ENCODE measurements at regions not wholly inside any gene's neighbourhood (a gene's known extent, or its start where the extent isn't known, plus 50 kb on each side); places are given as distances from the start of the nearest gene placed in this dataset.
"Not testable (repeated sequence)": the region's sequence is repeated elsewhere in the genome, so short reads cannot be mapped to it uniquely, and the experiment has no call there.

DNA sequence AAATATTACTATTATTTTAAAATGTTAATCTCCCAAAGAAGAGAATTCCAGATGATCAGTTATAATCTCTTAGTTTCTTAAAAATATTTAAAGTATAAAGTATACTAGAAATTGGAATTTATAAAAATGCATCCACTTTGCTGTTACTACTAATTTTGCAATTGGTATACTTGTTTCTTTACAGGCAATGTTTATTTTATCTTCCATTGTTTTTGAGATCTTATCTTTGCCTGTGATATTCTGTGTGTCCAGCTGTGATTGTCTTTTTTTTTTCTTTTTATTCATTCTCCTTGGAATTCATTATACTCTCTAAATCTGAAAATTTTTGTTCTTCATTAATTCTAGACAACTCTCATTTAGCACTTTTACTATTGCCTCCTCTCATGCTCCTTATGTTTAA lies 652.6 kb downstream of the TNS3 start:
- TF ChIP-seq, protein P1, sequence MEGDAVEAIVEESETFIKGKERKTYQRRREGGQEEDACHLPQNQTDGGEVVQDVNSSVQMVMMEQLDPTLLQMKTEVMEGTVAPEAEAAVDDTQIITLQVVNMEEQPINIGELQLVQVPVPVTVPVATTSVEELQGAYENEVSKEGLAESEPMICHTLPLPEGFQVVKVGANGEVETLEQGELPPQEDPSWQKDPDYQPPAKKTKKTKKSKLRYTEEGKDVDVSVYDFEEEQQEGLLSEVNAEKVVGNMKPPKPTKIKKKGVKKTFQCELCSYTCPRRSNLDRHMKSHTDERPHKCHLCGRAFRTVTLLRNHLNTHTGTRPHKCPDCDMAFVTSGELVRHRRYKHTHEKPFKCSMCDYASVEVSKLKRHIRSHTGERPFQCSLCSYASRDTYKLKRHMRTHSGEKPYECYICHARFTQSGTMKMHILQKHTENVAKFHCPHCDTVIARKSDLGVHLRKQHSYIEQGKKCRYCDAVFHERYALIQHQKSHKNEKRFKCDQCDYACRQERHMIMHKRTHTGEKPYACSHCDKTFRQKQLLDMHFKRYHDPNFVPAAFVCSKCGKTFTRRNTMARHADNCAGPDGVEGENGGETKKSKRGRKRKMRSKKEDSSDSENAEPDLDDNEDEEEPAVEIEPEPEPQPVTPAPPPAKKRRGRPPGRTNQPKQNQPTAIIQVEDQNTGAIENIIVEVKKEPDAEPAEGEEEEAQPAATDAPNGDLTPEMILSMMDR (IDR thresholded peaks at IDR 0.05; ENCODE audit: insufficient read depth, missing control alignments), result no peak
- no peak for FAIRE-seq
- DNase-seq (ENCODE audit: insufficient read length, low spot score), result no peak

DNA sequence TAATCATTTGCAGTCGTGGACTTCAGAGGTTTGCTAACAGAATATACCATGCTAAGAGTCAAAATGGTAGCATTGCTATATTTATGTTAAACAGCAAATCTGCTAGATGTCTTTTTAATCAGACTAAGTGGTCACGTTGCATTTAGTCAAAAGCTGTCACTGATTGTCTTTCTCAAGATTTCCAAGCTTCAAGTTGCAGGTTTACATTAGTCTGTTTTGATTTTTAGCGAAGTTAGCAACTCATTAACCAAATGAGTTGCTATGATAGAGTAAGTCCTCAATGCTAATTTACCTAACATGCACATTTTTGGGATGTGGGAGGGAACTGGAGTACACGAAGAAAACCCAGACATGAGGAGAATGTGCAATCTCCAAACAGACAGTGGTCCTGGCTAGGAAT lies 653.2 kb downstream of the TNS3 start:
- TF ChIP-seq, protein P1 (IDR thresholded peaks at IDR 0.05; ENCODE audit: insufficient read depth, missing control alignments), result no peak
- DNase-seq (ENCODE audit: insufficient read length, low spot score) (no peak), FAIRE-seq (no peak)

DNA sequence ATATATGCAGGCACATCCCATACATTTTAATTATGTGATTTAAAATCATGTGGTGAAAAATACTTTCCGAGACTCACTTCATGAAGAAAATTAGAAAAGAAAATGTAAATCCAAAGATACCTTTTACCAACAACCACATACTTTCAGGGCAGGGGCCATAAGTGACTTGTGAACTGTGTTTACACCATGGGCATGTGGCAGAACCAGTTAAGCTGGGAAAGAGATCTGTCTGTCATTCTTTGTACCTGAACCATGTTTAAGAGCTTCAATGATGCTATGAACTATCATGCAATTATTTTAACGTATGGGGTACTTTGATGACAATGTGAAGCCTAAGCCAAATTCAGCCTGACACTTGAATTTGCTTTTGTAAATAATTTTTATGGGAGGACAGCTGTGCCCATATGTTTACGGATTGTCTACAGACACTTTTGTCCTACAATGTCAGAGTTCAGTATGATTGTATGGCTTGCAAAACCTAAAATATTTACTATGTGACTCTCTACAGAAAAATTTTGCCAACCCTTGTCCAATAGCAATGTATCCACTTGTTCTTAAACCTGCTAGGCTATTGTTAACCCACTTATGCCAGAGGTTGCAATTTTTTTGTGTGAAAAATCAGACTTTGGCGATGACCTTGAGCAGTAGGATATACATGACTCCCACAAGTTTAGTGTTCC lies 654.6 kb downstream of the TNS3 start:
- TF ChIP-seq, protein P1 (IDR thresholded peaks at IDR 0.05; ENCODE audit: insufficient read depth, missing control alignments), result no peak
- FAIRE-seq (no peak), DNase-seq (ENCODE audit: insufficient read length, low spot score) (no peak)

DNA sequence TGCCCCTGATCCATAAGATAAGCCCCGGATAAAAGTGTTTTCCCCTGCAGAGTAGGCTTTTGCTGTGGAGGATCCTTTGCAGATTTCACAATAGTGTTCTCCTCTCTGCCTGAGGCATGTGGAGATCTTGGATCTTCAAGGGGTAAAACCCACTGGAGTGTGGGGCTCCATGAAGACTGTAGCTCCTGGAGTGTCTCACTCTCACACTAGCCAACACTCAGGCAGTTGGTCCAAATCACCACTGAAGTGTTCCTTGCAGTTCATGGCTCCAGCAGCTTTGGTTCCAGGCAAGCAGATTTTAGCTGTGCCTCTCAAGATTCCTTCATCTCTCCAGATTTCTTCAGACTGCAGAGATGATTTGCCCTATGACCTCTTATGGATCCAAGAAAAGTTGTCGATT lies 665.3 kb downstream of the TNS3 start:
- FAIRE-seq, result no peak
- TF ChIP-seq, protein P1 (IDR thresholded peaks at IDR 0.05; ENCODE audit: insufficient read depth, missing control alignments), result no peak
- DNase-seq (ENCODE audit: insufficient read length, low spot score), result no peak

DNA sequence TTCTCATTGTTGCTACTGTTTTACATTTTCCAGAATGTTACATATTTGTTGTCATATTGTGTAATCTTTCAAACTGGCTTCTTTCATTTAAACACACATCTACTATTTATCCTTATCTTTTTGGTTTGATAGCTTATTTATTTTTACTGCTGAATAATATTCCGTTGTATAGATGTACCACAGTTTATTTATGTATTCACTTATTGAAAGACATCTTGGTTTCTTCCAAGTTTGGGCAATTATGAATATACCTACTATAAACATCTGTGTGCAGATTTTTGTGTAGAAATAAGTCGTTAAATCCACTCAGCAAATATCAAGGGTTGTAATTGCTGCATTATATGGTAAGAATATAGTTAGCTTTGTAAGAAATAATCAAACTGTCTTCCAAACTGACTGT lies 669.2 kb downstream of the TNS3 start:
- no peak for FAIRE-seq
- TF ChIP-seq, protein P1 (IDR thresholded peaks at IDR 0.05; ENCODE audit: insufficient read depth, missing control alignments), result no peak
- DNase-seq (ENCODE audit: insufficient read length, low spot score), result no peak

DNA sequence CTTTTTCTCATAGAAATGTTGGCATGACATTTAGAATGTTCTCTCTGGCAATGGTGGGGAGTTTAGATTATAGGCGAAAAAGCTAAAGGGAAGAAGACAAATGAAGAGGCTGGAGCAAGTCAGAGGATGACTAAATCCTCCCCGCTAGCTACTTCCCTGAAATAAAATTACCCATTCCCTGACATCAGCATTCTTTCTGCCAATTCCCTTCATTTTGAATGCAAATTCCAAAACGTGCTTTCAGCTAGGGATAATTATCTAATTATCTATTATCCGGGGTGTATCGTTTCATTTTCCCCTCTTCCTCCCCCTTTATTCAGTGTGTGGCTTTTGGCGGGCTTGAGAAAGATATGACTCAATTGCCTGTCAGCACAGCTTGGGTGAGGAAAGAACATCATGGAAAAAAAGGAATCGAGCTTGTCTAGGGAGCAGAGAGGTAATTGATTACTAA lies 672.3 kb downstream of the TNS3 start:
- no peak for DNase-seq (ENCODE audit: insufficient read length, low spot score)
- FAIRE-seq, result no peak
- TF ChIP-seq, protein P1 (IDR thresholded peaks at IDR 0.05; ENCODE audit: insufficient read depth, missing control alignments), result no peak

DNA sequence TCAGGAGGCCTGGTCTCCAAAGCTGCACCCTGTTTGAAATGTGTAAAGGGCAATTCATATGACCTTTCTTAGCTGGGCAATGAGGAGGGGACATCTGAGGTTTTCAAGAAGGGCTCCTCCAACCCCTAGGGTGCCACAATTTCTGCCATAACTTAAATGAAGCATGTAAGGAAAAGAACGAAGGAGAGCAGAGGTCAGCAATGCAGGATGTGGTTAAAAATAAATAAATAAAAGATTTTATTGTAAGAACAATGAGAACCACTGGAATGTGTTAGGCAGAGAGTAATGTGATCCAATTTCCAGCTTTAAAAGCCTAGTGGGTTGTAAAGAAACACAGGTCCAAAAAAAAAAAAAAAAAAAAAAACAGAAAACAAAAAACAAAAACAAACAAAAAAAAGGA lies 673.1 kb downstream of the TNS3 start:
- FAIRE-seq (no peak), DNase-seq (ENCODE audit: insufficient read length, low spot score) (no peak)
- TF ChIP-seq, protein P1 (IDR thresholded peaks at IDR 0.05; ENCODE audit: insufficient read depth, missing control alignments), result no peak

DNA sequence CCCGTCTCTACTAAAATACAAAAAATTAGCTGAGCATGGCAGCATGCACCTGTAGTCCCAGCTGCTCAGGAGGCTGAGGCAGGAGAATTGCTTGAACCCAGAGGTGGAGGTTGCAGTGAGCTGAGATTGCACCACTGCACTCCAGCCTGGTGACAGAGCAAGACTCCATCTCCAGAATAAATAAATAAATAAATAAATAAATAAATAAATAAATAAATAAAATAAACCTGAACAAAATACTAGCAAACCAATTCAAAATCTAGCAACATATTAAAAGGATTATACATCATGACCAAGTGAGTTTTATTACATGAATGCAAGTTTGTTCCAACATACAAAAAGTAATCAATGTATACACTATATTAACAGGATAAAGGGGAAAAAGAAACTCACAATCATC lies 677.4 kb downstream of the TNS3 start:
- not testable (repeated sequence) for DNase-seq (ENCODE audit: insufficient read length, low spot score); FAIRE-seq
